ENCODE measurements at regions not wholly inside any gene's neighbourhood (a gene's known extent, or its start where the extent isn't known, plus 50 kb on each side); places are given as distances from the start of the nearest gene placed in this dataset.

DNA sequence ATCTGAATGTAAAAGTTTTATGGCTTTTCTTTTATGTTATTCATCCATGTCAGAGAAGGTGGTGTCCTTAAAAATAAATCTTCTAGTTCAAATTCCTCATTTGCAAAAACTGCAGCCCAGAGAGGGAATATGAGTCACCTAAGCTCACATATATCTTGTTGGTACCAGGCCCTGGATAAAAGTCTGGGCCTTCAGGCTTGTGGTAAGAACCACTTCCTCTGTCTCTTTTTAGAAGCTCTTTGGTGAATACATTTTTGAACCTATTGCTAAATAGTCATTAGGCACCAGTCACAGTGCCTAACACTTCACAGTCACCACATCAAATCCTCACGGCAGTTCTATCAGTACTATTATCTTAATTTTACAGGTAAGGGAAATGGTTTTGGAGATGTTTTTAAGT lies 199.2 kb downstream of the KCNS3 start:
- H3K36me3 Mint-ChIP-seq (ENCODE audit: low read depth) = no peaks in the 10 kb centered on the region
- TF ChIP-seq, protein P1, sequence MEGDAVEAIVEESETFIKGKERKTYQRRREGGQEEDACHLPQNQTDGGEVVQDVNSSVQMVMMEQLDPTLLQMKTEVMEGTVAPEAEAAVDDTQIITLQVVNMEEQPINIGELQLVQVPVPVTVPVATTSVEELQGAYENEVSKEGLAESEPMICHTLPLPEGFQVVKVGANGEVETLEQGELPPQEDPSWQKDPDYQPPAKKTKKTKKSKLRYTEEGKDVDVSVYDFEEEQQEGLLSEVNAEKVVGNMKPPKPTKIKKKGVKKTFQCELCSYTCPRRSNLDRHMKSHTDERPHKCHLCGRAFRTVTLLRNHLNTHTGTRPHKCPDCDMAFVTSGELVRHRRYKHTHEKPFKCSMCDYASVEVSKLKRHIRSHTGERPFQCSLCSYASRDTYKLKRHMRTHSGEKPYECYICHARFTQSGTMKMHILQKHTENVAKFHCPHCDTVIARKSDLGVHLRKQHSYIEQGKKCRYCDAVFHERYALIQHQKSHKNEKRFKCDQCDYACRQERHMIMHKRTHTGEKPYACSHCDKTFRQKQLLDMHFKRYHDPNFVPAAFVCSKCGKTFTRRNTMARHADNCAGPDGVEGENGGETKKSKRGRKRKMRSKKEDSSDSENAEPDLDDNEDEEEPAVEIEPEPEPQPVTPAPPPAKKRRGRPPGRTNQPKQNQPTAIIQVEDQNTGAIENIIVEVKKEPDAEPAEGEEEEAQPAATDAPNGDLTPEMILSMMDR (IDR thresholded peaks at IDR 0.05) = no peak
- peaks cover 2% of the 10 kb centered on the region for H3K27me3 Mint-ChIP-seq
- DNase-seq (no peak), ATAC-seq (ENCODE audit: low read depth) (no peak)
- H3K9me3 Mint-ChIP-seq = peaks cover 2% of the 10 kb centered on the region
- ChIA-PET CTCF (no interaction called here), POLR2A (no interaction called here)
- H3K4me3 Mint-ChIP-seq = no peak overlapping the region
- no peaks in the 10 kb centered on the region for H3K4me1 Mint-ChIP-seq
- intact Hi-C loops (cut with micrococcal nuclease) = no loop called here
- no peak overlapping the region for H3K27ac Mint-ChIP-seq

DNA sequence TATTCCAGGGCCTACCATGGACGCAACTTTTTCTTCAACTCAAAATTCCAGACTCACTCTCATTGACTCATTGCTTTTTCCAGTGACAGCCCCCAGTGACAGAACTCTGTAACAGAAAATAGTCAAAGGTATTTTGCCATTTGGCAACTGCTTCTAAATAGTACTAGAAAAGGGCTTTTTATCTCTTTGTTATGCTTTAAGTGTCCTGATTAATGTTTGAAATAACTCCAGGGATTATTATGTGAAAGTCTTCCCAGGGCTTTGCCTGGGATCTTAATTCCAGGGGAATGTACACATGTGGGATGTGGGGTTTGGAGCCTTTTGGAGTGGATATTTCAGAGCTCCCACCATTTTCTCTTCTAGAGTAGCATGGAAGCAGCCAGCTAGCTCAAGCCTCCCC lies 198.8 kb downstream of the KCNS3 start:
- peaks cover 2% of the 10 kb centered on the region for H3K27me3 Mint-ChIP-seq
- no peak overlapping the region for H3K4me3 Mint-ChIP-seq
- peaks cover 2% of the 10 kb centered on the region for H3K9me3 Mint-ChIP-seq
- no peaks in the 10 kb centered on the region for H3K4me1 Mint-ChIP-seq
- CTCF ChIA-PET = no interaction called here
- no peak overlapping the region for H3K27ac Mint-ChIP-seq
- intact Hi-C loops (cut with micrococcal nuclease) = no loop called here
- no peak for ATAC-seq (ENCODE audit: low read depth)
- H3K36me3 Mint-ChIP-seq (ENCODE audit: low read depth) = no peaks in the 10 kb centered on the region
- no peak for DNase-seq
- TF ChIP-seq, protein P1 (IDR thresholded peaks at IDR 0.05) = no peak
- POLR2A ChIA-PET = no interaction called here

DNA sequence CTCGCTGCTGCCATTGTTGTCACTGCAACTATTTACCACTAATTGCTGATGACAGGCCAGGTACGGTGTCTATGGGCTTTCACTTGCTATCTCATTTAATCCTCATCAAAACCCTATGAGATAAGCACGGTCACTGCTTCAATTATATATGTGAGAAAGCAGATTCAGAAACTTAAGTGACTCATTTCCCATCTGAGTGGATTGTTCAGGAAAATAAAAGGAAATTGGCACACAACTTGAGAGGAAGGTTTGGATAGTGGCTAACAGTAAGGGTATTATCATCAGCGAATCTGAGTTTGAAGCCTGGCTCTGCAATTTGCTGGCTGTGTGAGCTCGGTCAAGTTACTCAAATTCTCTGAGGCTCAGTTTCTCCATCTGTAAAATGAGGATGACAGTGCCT lies 196.0 kb downstream of the KCNS3 start:
- TF ChIP-seq, protein P1 (IDR thresholded peaks at IDR 0.05) = no peak
- ChIA-PET POLR2A (no interaction called here), CTCF (no interaction called here)
- H3K4me3 Mint-ChIP-seq = no peak overlapping the region
- no peaks in the 10 kb centered on the region for H3K4me1 Mint-ChIP-seq
- ATAC-seq (ENCODE audit: low read depth) (no peak), DNase-seq (no peak)
- H3K27me3 Mint-ChIP-seq = peaks cover 4% of the 10 kb centered on the region
- H3K9me3 Mint-ChIP-seq = no peaks in the 10 kb centered on the region
- no peak overlapping the region for H3K27ac Mint-ChIP-seq
- intact Hi-C loops (cut with micrococcal nuclease) = no loop called here
- no peaks in the 10 kb centered on the region for H3K36me3 Mint-ChIP-seq (ENCODE audit: low read depth)

- intact Hi-C loops (cut with micrococcal nuclease) = no loop called here
- H3K27me3 Mint-ChIP-seq = peaks cover 7% of the 10 kb centered on the region
Observed at GRCh38 chr2:18073601-18074000, 195.1 kb downstream of the KCNS3 start.

GRCh38 chr2:18067588-18068384 lies 189.3 kb downstream of the KCNS3 start:
- no peaks in the 10 kb centered on the region for H3K9me3 Mint-ChIP-seq
- no peak for ATAC-seq (ENCODE audit: low read depth)
- peaks cover 11% of the 10 kb centered on the region for H3K27me3 Mint-ChIP-seq
- no peak for DNase-seq
- no peaks in the 10 kb centered on the region for H3K4me1 Mint-ChIP-seq
- H3K4me3 Mint-ChIP-seq = no peak overlapping the region
- ChIA-PET POLR2A (no interaction called here), CTCF (no interaction called here)
- H3K27ac Mint-ChIP-seq = no peak overlapping the region
- intact Hi-C loops (cut with micrococcal nuclease) = no loop called here
- H3K36me3 Mint-ChIP-seq (ENCODE audit: low read depth) = no peaks in the 10 kb centered on the region
- TF ChIP-seq, protein P1 (IDR thresholded peaks at IDR 0.05) = no peak

More at GRCh38 chr2:18073601-18074000, 195.1 kb downstream of the KCNS3 start:
- TF ChIP-seq, protein P1 (IDR thresholded peaks at IDR 0.05) = no peak
- Mint-ChIP-seq H3K36me3 (ENCODE audit: low read depth) (no peaks in the 10 kb centered on the region), H3K9me3 (no peaks in the 10 kb centered on the region), H3K4me1 (no peaks in the 10 kb centered on the region), H3K27ac (no peak overlapping the region), H3K4me3 (no peak overlapping the region)
- DNase-seq (no peak), ATAC-seq (ENCODE audit: low read depth) (no peak)
- CTCF ChIA-PET = no interaction called here
- POLR2A ChIA-PET = no interaction called here

All from activated B cell treated with CpG ODN at 0.5 μM for 24 hours (primary cell).